CD4-positive, alpha-beta T cell (primary cell): ENCODE measurements at regions not wholly inside any gene's neighbourhood (a gene's known extent, or its start where the extent isn't known, plus 50 kb on each side); places are given as distances from the start of the nearest gene placed in this dataset.
"Not testable (repeated sequence)": the region's sequence is repeated elsewhere in the genome, so short reads cannot be mapped to it uniquely, and the experiment has no call there.

Experiments
- ATAC-seq: fragments of 200-7000 bp; cut with Tn5 transposase; one replicate; pipeline ENCODE4 v1.10.0; 2022; ENCODE audit warnings: mild to moderate bottlenecking; ENCODE audit not compliant: poor library complexity
- CTCF ChIA-PET: fragments of 350-600 bp; sonication (Branson Sonifier 250); formaldehyde crosslinking; loops from one replicate; lab custom pipeline; 2021; ENCODE audit warnings: antibody characterized with exemption, inconsistent platforms; lab: Charles Lee
- POLR2A ChIA-PET: fragments of 350-600 bp; sonication (Branson Sonifier 250); formaldehyde crosslinking; loops from one replicate; lab custom pipeline; 2021; ENCODE audit warnings: antibody characterized with exemption, inconsistent platforms; lab: Charles Lee
- DNase-seq, 14 experiments: peaks; one replicate each; pipeline ENCODE4 v3.0.0-alpha.2; 2013 to 2020; ENCODE audit warnings: mixed read lengths in 2 of 14
- H3K27ac ChIP-seq, 2 donors: one replicate each; pipeline versions ENCODE4 v1.5.1 to v1.7.0; 2013; ENCODE audit warnings: low read length in 2 of 2, low read depth in 1 of 2, mild to moderate bottlenecking in 1 of 2
- H3K27me3 ChIP-seq, 2 experiments: 1 replicate in 1 of 2; 2 replicates in 1 of 2; pipeline versions ENCODE4 v1.6.1 to v1.7.0; 2013; ENCODE audit warnings: low read length in 2 of 2, control low read depth in 1 of 2, mild to moderate bottlenecking in 1 of 2, moderate library complexity in 1 of 2; ENCODE audit not compliant: insufficient read depth in 2 of 2, control insufficient read depth in 1 of 2
- H3K36me3 ChIP-seq: one replicate; pipeline ENCODE4 v1.6.1; 2013; ENCODE audit warnings: low read length, control low read depth; ENCODE audit not compliant: insufficient read depth
- H3K4me1 ChIP-seq: one replicate; pipeline ENCODE4 v1.6.1; 2013; ENCODE audit warnings: low read length, control low read depth; ENCODE audit not compliant: insufficient read depth
- H3K4me3 ChIP-seq: one replicate; pipeline ENCODE4 v1.5.1; 2013; ENCODE audit warnings: mild to moderate bottlenecking, low read length, moderate library complexity
- H3K9me3 ChIP-seq, 2 experiments: 1 replicate in 1 of 2; 2 replicates in 1 of 2; pipeline versions ENCODE4 v1.6.1 to v1.7.0; 2013; ENCODE audit warnings: low read length in 2 of 2, mild to moderate bottlenecking in 2 of 2, control low read depth in 1 of 2, moderate library complexity in 1 of 2; ENCODE audit not compliant: control insufficient read depth in 1 of 2, insufficient read depth in 1 of 2
- H3K27ac Mint-ChIP-seq: one replicate; pipeline ENCODE4 v1.8.0; 2020; ENCODE audit warnings: mixed read lengths
- H3K27me3 Mint-ChIP-seq: one replicate; pipeline ENCODE4 v1.8.0; 2021; ENCODE audit warnings: mixed read lengths
- H3K36me3 Mint-ChIP-seq: one replicate; pipeline ENCODE4 v1.8.0; 2021; ENCODE audit warnings: low read depth, mixed read lengths
- H3K4me1 Mint-ChIP-seq: one replicate; pipeline ENCODE4 v1.8.0; 2021; ENCODE audit warnings: low read depth, mixed read lengths
- H3K4me3 Mint-ChIP-seq: one replicate; pipeline ENCODE4 v1.8.0; 2020; ENCODE audit warnings: mild to moderate bottlenecking, mixed read lengths
- H3K9me3 Mint-ChIP-seq: one replicate; pipeline ENCODE4 v1.8.0; 2020; ENCODE audit warnings: mixed read lengths
- intact Hi-C, 2 experiments: fragments of 100-400 bp; cut with DNase I in 1 of 2; cut with micrococcal nuclease in 1 of 2; formaldehyde crosslinking; loops; one replicate each; pipeline versions ENCODE4 v1.15.1 to v1.9.0; 2023 to 2025; cut with DNase I, micrococcal nuclease
- TF ChIP-seq, protein P1 (sequence below): fragments of 200-600 bp; IDR thresholded peaks from one replicate; pipeline ENCODE4 v1.8.0; 2022; ENCODE audit warnings: antibody characterized with exemption, mild to moderate bottlenecking

DNA sequence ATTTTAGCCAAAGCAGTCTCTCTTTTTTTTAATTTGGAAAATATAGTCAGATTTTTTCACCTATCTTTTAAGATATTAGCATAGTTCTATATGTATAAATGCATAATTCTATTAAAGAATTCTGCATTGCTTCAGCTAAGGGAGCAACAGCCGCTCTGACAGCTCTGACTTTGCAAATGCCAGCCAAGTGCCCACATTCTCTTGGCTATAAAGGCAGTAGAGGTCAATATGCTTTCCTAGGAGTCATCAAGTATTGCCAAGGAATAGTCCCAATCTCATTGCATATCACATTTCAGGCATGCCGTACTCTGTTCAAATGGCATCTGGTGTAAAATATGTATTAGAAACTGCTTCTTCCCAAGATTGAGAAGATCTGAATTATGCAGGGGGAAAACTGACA lies 161.4 kb downstream of the RPLP1 start:
- intact Hi-C loops, result no loop called here
- TF ChIP-seq, protein P1, sequence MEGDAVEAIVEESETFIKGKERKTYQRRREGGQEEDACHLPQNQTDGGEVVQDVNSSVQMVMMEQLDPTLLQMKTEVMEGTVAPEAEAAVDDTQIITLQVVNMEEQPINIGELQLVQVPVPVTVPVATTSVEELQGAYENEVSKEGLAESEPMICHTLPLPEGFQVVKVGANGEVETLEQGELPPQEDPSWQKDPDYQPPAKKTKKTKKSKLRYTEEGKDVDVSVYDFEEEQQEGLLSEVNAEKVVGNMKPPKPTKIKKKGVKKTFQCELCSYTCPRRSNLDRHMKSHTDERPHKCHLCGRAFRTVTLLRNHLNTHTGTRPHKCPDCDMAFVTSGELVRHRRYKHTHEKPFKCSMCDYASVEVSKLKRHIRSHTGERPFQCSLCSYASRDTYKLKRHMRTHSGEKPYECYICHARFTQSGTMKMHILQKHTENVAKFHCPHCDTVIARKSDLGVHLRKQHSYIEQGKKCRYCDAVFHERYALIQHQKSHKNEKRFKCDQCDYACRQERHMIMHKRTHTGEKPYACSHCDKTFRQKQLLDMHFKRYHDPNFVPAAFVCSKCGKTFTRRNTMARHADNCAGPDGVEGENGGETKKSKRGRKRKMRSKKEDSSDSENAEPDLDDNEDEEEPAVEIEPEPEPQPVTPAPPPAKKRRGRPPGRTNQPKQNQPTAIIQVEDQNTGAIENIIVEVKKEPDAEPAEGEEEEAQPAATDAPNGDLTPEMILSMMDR, result no peak
- H3K36me3 Mint-ChIP-seq, result no peaks in the 10 kb centered on the region
- Histone ChIP-seq H3K4me3 (no peak overlapping the region), H3K27me3 (no peaks in the 10 kb centered on the region), H3K9me3 (no peaks in the 10 kb centered on the region), H3K4me1 (no peaks in the 10 kb centered on the region), H3K36me3 (no peaks in the 10 kb centered on the region), H3K27ac (no peak overlapping the region)
- H3K4me3 Mint-ChIP-seq, result no peak overlapping the region
- ChIA-PET CTCF (interaction anchor here (0.6 kb wide), 1 partner anchor 26 kb away, joined by 3 read pairs; no protein-coding TSS in a partner anchor), POLR2A (no interaction called here)
- no peaks in the 10 kb centered on the region for H3K9me3 Mint-ChIP-seq
- H3K27me3 Mint-ChIP-seq, result no peaks in the 10 kb centered on the region
- no peak overlapping the region for H3K27ac Mint-ChIP-seq
- no peaks in the 10 kb centered on the region for H3K4me1 Mint-ChIP-seq
- no peak for ATAC-seq
- no peak for DNase-seq

DNA sequence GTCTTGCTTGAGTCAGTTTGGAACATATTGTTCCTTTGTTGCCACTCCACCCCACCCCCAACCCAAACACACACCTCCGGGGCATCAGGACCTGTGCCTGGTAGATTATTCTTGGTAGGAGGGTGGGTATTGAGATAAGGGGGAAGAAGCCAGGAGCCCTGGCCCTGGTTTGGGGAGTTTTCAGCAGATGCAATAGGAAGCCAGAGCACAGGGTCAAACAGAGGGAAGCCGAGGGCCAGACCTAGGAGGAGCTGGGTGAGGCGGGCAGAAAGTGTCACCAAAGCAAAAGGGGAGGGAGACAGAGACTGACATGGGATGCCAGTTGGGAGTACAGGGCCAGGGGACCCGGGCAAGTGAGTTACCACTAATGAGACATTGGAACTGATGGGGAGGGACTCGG lies 163.1 kb downstream of the RPLP1 start:
- CTCF ChIA-PET, result no interaction called here
- Histone ChIP-seq H3K4me1 (no peaks in the 10 kb centered on the region), H3K36me3 (no peaks in the 10 kb centered on the region), H3K9me3 (no peaks in the 10 kb centered on the region), H3K4me3 (no peak overlapping the region), H3K27ac (no peak overlapping the region), H3K27me3 (no peaks in the 10 kb centered on the region)
- Mint-ChIP-seq H3K27me3 (no peaks in the 10 kb centered on the region), H3K9me3 (no peaks in the 10 kb centered on the region), H3K36me3 (no peaks in the 10 kb centered on the region), H3K4me3 (no peak overlapping the region), H3K27ac (no peak overlapping the region), H3K4me1 (no peaks in the 10 kb centered on the region)
- ATAC-seq, result no peak
- POLR2A ChIA-PET, result interaction anchor here (0.7 kb wide), 1 partner anchor 864 kb away, joined by 3 read pairs; no protein-coding TSS in a partner anchor
- intact Hi-C loops, result no loop called here
- TF ChIP-seq, protein P1, result no peak
- DNase-seq, result no peak

GRCh38 chr15:69616558-69616957 lies 163.9 kb downstream of the RPLP1 start:
- POLR2A ChIA-PET, result interaction anchor here (0.7 kb wide), 1 partner anchor 863 kb away, joined by 3 read pairs; no protein-coding TSS in a partner anchor

DNA sequence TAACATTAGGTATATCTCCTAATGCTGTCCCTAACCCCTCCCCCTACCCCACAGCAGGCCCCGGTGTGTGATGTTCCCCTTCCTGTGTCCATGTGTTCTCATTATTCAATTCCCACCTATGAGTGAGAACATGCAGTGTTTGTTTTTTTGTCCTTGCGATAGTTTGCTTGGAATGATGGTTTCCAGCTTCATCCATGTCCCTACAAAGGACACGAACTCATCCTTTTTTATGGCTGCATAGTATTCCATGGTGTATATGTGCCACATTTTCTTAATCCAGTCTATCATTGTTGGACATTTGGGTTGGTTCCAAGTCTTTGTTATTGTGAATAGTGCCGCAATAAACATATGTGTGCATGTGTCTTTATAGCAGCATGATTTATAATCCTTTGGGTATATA lies 164.5 kb downstream of the RPLP1 start:
- DNase-seq, result not testable (repeated sequence)

More at GRCh38 chr15:69616558-69616957, 163.9 kb downstream of the RPLP1 start:
- H3K36me3 Mint-ChIP-seq, result no peaks in the 10 kb centered on the region
- no peak overlapping the region for H3K27ac Mint-ChIP-seq
- Histone ChIP-seq H3K9me3 (no peaks in the 10 kb centered on the region), H3K27me3 (no peaks in the 10 kb centered on the region), H3K36me3 (no peaks in the 10 kb centered on the region), H3K4me3 (no peak overlapping the region), H3K4me1 (no peaks in the 10 kb centered on the region), H3K27ac (no peak overlapping the region)
- intact Hi-C loops, result no loop called here
- no peak overlapping the region for H3K4me3 Mint-ChIP-seq
- H3K9me3 Mint-ChIP-seq, result no peaks in the 10 kb centered on the region
- ATAC-seq (no peak), DNase-seq (no peak)
- H3K4me1 Mint-ChIP-seq, result no peaks in the 10 kb centered on the region
- H3K27me3 Mint-ChIP-seq, result no peaks in the 10 kb centered on the region
- TF ChIP-seq, protein P1, result no peak
- CTCF ChIA-PET, result no interaction called here

More for the DNA sequence above, 164.5 kb downstream of the RPLP1 start:
- H3K4me1 ChIP-seq, CTCF ChIA-PET, H3K4me3 Mint-ChIP-seq, POLR2A ChIA-PET, H3K36me3 Mint-ChIP-seq, intact Hi-C loops, ATAC-seq, H3K9me3 Mint-ChIP-seq, H3K27me3 Mint-ChIP-seq, H3K27me3 ChIP-seq, H3K36me3 ChIP-seq, H3K4me3 ChIP-seq, H3K27ac ChIP-seq, H3K9me3 ChIP-seq, H3K4me1 Mint-ChIP-seq, H3K27ac Mint-ChIP-seq: not testable (repeated sequence)
